Caco-2 (cell line): ENCODE measurements at regions not wholly inside any gene's neighbourhood (a gene's known extent, or its start where the extent isn't known, plus 50 kb on each side); places are given as distances from the start of the nearest gene placed in this dataset.

Source experiments
- BruUV-seq: library from RNA; stranded (reverse); fragments of 400-500 nt; replicated peaks from 2 replicates; lab custom pipeline; 2021; lab: Mats Ljungman, UMichigan
- CTCF ChIA-PET: fragments of 300-600 bp; sonication (Branson Sonifier 250); formaldehyde crosslinking; loops from one replicate; lab custom pipeline; 2022; ENCODE audit warnings: antibody characterized with exemption; lab: Charles Lee
- POLR2A ChIA-PET: fragments of 300-600 bp; sonication (Branson Sonifier 250); formaldehyde crosslinking; loops from one replicate; lab custom pipeline; 2022; ENCODE audit warnings: antibody characterized with exemption; lab: Charles Lee
- DNase-seq, 2 experiments: peaks; one replicate each; pipeline versions ENCODE4 v3.0.0 to v3.0.0-alpha.2; 2020 to 2022
- H3K27me3 ChIP-seq: replicated peaks from 2 replicates; pipeline ENCODE4 v1.6.0; 2011; ENCODE audit warnings: low read length; ENCODE audit not compliant: control insufficient read depth, insufficient read depth
- H3K36me3 ChIP-seq: 2 replicates; pipeline ENCODE4 v1.5.1; 2011; ENCODE audit warnings: low read length; ENCODE audit not compliant: control insufficient read depth, insufficient read depth
- H3K4me1 ChIP-seq: fragments of 250-450 bp; sonication (Bioruptor Pico); 2 replicates; pipeline ENCODE4 v1.5.1; 2020; ENCODE audit warnings: mild to moderate bottlenecking
- H3K4me3 ChIP-seq: 2 replicates; pipeline ENCODE4 v1.5.1; 2011; ENCODE audit warnings: low read depth, mild to moderate bottlenecking, control low read depth, low read length
- H3K9me3 ChIP-seq: fragments of 250-450 bp; sonication (Bioruptor Pico); 2 replicates; pipeline ENCODE4 v1.5.1; 2020; ENCODE audit warnings: mild to moderate bottlenecking, moderate library complexity
- H3K27ac Mint-ChIP-seq: one replicate; pipeline ENCODE4 v1.8.0; 2022; ENCODE audit warnings: mixed read lengths; ENCODE audit not compliant: unreplicated experiment
- H3K27me3 Mint-ChIP-seq: one replicate; pipeline ENCODE4 v1.8.0; 2022; ENCODE audit warnings: mixed read lengths; ENCODE audit not compliant: insufficient read depth, unreplicated experiment
- H3K36me3 Mint-ChIP-seq: one replicate; pipeline ENCODE4 v1.8.0; 2022; ENCODE audit warnings: mild to moderate bottlenecking, mixed read lengths; ENCODE audit not compliant: insufficient read depth, unreplicated experiment
- H3K4me1 Mint-ChIP-seq: one replicate; pipeline ENCODE4 v1.8.0; 2022; ENCODE audit warnings: low read depth, mixed read lengths; ENCODE audit not compliant: unreplicated experiment
- H3K4me3 Mint-ChIP-seq: one replicate; pipeline ENCODE4 v1.8.0; 2022; ENCODE audit warnings: mild to moderate bottlenecking, moderate library complexity, mixed read lengths; ENCODE audit not compliant: unreplicated experiment
- H3K9me3 Mint-ChIP-seq: one replicate; pipeline ENCODE4 v1.8.0; 2022; ENCODE audit warnings: mixed read lengths; ENCODE audit not compliant: unreplicated experiment
- CTCF ChIP-seq, 2 experiments: fragments of 200-600 bp in 1 of 2; IDR thresholded peaks; 1 replicate in 1 of 2; 2 replicates in 1 of 2; pipeline versions ENCODE4 v1.5.1 to v1.8.0; 2011 to 2022; ENCODE audit warnings: antibody characterized with exemption in 1 of 2, control low read depth in 1 of 2, inconsistent platforms in 1 of 2, low read depth in 1 of 2, low read length in 1 of 2, mild to moderate bottlenecking in 1 of 2, moderate library complexity in 1 of 2; ENCODE audit not compliant: insufficient read depth in 1 of 2, severe bottlenecking in 1 of 2, unreplicated experiment in 1 of 2
- intact Hi-C: fragments of 100-400 bp; cut with micrococcal nuclease; formaldehyde crosslinking; loops from one replicate; pipeline ENCODE4 v1.10.0; 2022; ENCODE audit not compliant: unreplicated experiment

DNA sequence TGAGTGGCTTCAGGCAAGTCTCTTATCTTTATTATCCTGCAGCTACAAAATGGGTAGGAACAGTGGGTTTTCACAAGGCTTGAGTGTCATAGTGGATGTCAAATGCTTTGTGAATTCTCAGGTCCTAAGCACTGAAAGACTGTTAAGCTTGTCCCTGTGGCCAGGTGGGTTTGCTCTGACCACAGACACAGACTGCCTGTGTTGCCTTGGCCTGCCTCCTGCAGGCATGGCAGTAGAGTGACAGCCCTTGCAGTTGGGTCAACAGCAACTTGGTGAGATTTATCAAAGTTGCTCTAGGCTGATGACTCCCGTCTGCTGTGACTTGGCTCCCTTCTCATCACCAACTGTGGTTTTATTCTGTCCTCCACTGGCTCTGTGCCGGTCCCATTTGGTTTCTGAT, 520.0 kb upstream of the CCDC196 start:
- Mint-ChIP-seq H3K27me3 (peaks cover 16% of the 10 kb centered on the region), H3K9me3 (no peaks in the 10 kb centered on the region)

GRCh38 chr14:65972346-65972870, 513.8 kb upstream of the CCDC196 start:
- no peaks in the 10 kb centered on the region for H3K4me1 ChIP-seq
- Mint-ChIP-seq H3K4me1 (no peaks in the 10 kb centered on the region), H3K9me3 (no peaks in the 10 kb centered on the region), H3K27ac (no peak overlapping the region), H3K27me3 (peaks cover 23% of the 10 kb centered on the region), H3K4me3 (no peak overlapping the region), H3K36me3 (no peaks in the 10 kb centered on the region)
- H3K36me3 ChIP-seq, result no peaks in the 10 kb centered on the region
- no peak overlapping the region for H3K4me3 ChIP-seq
- no peak for TF ChIP-seq CTCF (IDR thresholded peaks at IDR 0.05; ENCODE audit: insufficient read depth in 1 of 2, low read depth in 1 of 2, low read length in 1 of 2, severe bottlenecking in 1 of 2, unreplicated experiment in 1 of 2)
- H3K27me3 ChIP-seq, result no peaks in the 10 kb centered on the region; the same call in 1 of the 2 replicates
- ChIA-PET POLR2A (no interaction called here), CTCF (no interaction called here)
- DNase-seq, result no peak
- BruUV-seq, result no TSS peak
- intact Hi-C loops, result no loop called here
- H3K9me3 ChIP-seq, result no peaks in the 10 kb centered on the region

More for the DNA sequence above, 520.0 kb upstream of the CCDC196 start:
- POLR2A ChIA-PET, result no interaction called here
- H3K4me1 ChIP-seq, result no peaks in the 10 kb centered on the region
- intact Hi-C loops, result no loop called here
- Mint-ChIP-seq H3K27ac (no peak overlapping the region), H3K4me1 (no peaks in the 10 kb centered on the region), H3K4me3 (no peak overlapping the region), H3K36me3 (no peaks in the 10 kb centered on the region)
- no peak for DNase-seq
- BruUV-seq, result no TSS peak
- CTCF ChIA-PET, result no interaction called here
- no peaks in the 10 kb centered on the region for H3K9me3 ChIP-seq
- no peak for TF ChIP-seq CTCF (IDR thresholded peaks at IDR 0.05; ENCODE audit: insufficient read depth in 1 of 2, low read depth in 1 of 2, low read length in 1 of 2, severe bottlenecking in 1 of 2, unreplicated experiment in 1 of 2)
- H3K27me3 ChIP-seq, result peaks cover 4% of the 10 kb centered on the region
- no peak overlapping the region for H3K4me3 ChIP-seq
- H3K36me3 ChIP-seq, result no peaks in the 10 kb centered on the region

- Histone ChIP-seq H3K4me3 (no peak overlapping the region), H3K9me3 (no peaks in the 10 kb centered on the region), H3K36me3 (no peaks in the 10 kb centered on the region), H3K4me1 (no peaks in the 10 kb centered on the region), H3K27me3 (no peaks in the 10 kb centered on the region; the same call in 1 of the 2 replicates)
- Mint-ChIP-seq H3K4me3 (no peak overlapping the region), H3K36me3 (no peaks in the 10 kb centered on the region), H3K27ac (no peak overlapping the region), H3K9me3 (no peaks in the 10 kb centered on the region), H3K4me1 (no peaks in the 10 kb centered on the region), H3K27me3 (peaks cover 23% of the 10 kb centered on the region)
- ChIA-PET CTCF (no interaction called here), POLR2A (no interaction called here)
- intact Hi-C loops, result no loop called here
- TF ChIP-seq CTCF (IDR thresholded peaks at IDR 0.05; ENCODE audit: insufficient read depth in 1 of 2, low read depth in 1 of 2, low read length in 1 of 2, severe bottlenecking in 1 of 2, unreplicated experiment in 1 of 2), result no peak
- no peak for DNase-seq
- no TSS peak for BruUV-seq
Measured at GRCh38 chr14:65972891-65973290, 513.3 kb upstream of the CCDC196 start.
